Peyer's patch (tissue), 4 donors: ENCODE measurements at regions not wholly inside any gene's neighbourhood (a gene's known extent, or its start where the extent isn't known, plus 50 kb on each side); places are given as distances from the start of the nearest gene placed in this dataset.

Source experiments
- CTCF ChIP-seq, 6 experiments: fragments of 450-650 bp in 4 of 6; fragments of 200-600 bp in 2 of 6; sonication (generic) in 1 of 6; IDR thresholded peaks; one replicate each; pipeline ENCODE4 v1.5.1; 2017 to 2019; ENCODE audit warnings: antibody characterized with exemption in 6 of 6, mild to moderate bottlenecking in 3 of 6, moderate library complexity in 1 of 6
- POLR2A ChIP-seq, 2 donors: fragments of 450-650 bp; IDR thresholded peaks; one replicate each; pipeline ENCODE4 v1.5.1; 2017; ENCODE audit warnings: antibody characterized with exemption in 2 of 2, mild to moderate bottlenecking in 2 of 2, moderate library complexity in 2 of 2

GRCh38 chr9:91117474-91117891, 244.2 kb downstream of the AUH start:
- TF ChIP-seq CTCF (IDR thresholded peaks at IDR 0.05), result no peak
- no peak for TF ChIP-seq POLR2A (IDR thresholded peaks at IDR 0.05)
